KMS-11 (cell line): ENCODE measurements at regions not wholly inside any gene's neighbourhood (a gene's known extent, or its start where the extent isn't known, plus 50 kb on each side); places are given as distances from the start of the nearest gene placed in this dataset.

Experiments
- H2AFZ ChIP-seq: fragments of 200-600 bp; sonication (generic); 2 replicates; pipeline ENCODE4 v1.6.1; 2016; ENCODE audit warnings: antibody characterized with exemption, mixed run types, low read depth
- H3K27ac ChIP-seq: fragments of 200-600 bp; sonication (generic); 2 replicates; pipeline ENCODE4 v1.6.1; 2016; ENCODE audit warnings: mild to moderate bottlenecking, mixed run types
- H3K27me3 ChIP-seq: fragments of 200-600 bp; sonication (generic); 2 replicates; pipeline ENCODE4 v1.6.1; 2017; ENCODE audit warnings: mild to moderate bottlenecking, low read depth, mixed run types, moderate library complexity; ENCODE audit not compliant: insufficient read depth
- H3K36me3 ChIP-seq: fragments of 200-600 bp; sonication (generic); 2 replicates; pipeline ENCODE4 v1.6.1; 2017; ENCODE audit warnings: mild to moderate bottlenecking, mixed run types; ENCODE audit not compliant: insufficient read depth
- H3K4me1 ChIP-seq: fragments of 200-600 bp; sonication (generic); 2 replicates; pipeline ENCODE4 v1.6.1; 2016; ENCODE audit warnings: mild to moderate bottlenecking, low read depth, mixed run types; ENCODE audit not compliant: poor library complexity, severe bottlenecking
- H3K4me2 ChIP-seq: fragments of 200-600 bp; sonication (generic); 2 replicates; pipeline ENCODE4 v1.7.0; 2016; ENCODE audit warnings: mild to moderate bottlenecking, mixed run types
- H3K4me3 ChIP-seq: fragments of 200-600 bp; sonication (generic); IDR thresholded peaks from 2 replicates; pipeline ENCODE4 v1.6.1; 2017; ENCODE audit warnings: low read depth, low read length, mixed read lengths; ENCODE audit not compliant: insufficient read depth
- H3K79me2 ChIP-seq: fragments of 200-600 bp; sonication (generic); 2 replicates; pipeline ENCODE4 v1.6.1; 2016; ENCODE audit warnings: low read depth, mixed run types; ENCODE audit not compliant: insufficient read depth
- H3K9ac ChIP-seq: fragments of 200-600 bp; sonication (generic); 2 replicates; pipeline ENCODE4 v1.6.1; 2016; ENCODE audit warnings: mild to moderate bottlenecking, mixed run types
- H4K20me1 ChIP-seq: fragments of 200-600 bp; sonication (generic); 2 replicates; pipeline ENCODE4 v1.6.1; 2016; ENCODE audit warnings: mild to moderate bottlenecking, mixed run types; ENCODE audit not compliant: insufficient read depth
- TF ChIP-seq, protein P1 (sequence below): fragments of 200-600 bp; sonication (generic); conservative IDR thresholded peaks from 2 replicates; pipeline ENCODE4 v1.6.1; 2017; ENCODE audit warnings: low read depth, mild to moderate bottlenecking, antibody characterized with exemption, low read length, moderate library complexity, mixed read lengths

DNA sequence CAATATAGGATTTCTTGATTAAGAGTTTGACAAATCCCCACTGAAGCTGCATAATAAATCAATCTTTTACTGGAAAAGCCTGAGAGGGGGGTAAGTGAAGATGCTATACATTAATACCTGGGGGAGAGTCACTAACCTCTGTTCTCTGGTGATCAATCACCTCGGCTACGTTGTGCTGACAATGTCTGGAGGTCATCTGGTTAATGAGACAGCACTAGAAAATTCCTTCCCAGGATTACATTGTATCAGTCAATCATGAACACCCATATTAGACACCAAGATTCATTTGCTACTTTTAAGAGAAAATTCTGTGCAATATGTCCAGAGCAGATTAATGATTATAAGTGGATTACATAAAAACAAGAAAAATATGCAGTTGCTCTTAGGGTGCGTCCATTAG is 408.3 kb downstream of the PDHA2 start:
- Histone ChIP-seq H3K9ac (no peak overlapping the region), H3K27ac (no peak overlapping the region), H3K4me1 (no peaks in the 10 kb centered on the region), H2AFZ (no peak overlapping the region), H3K36me3 (no peaks in the 10 kb centered on the region), H4K20me1 (no peaks in the 10 kb centered on the region), H3K4me3 (no peak overlapping the region), H3K27me3 (no peaks in the 10 kb centered on the region), H3K79me2 (no peaks in the 10 kb centered on the region), H3K4me2 (no peak overlapping the region)
- TF ChIP-seq, protein P1, sequence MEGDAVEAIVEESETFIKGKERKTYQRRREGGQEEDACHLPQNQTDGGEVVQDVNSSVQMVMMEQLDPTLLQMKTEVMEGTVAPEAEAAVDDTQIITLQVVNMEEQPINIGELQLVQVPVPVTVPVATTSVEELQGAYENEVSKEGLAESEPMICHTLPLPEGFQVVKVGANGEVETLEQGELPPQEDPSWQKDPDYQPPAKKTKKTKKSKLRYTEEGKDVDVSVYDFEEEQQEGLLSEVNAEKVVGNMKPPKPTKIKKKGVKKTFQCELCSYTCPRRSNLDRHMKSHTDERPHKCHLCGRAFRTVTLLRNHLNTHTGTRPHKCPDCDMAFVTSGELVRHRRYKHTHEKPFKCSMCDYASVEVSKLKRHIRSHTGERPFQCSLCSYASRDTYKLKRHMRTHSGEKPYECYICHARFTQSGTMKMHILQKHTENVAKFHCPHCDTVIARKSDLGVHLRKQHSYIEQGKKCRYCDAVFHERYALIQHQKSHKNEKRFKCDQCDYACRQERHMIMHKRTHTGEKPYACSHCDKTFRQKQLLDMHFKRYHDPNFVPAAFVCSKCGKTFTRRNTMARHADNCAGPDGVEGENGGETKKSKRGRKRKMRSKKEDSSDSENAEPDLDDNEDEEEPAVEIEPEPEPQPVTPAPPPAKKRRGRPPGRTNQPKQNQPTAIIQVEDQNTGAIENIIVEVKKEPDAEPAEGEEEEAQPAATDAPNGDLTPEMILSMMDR: no peak

DNA sequence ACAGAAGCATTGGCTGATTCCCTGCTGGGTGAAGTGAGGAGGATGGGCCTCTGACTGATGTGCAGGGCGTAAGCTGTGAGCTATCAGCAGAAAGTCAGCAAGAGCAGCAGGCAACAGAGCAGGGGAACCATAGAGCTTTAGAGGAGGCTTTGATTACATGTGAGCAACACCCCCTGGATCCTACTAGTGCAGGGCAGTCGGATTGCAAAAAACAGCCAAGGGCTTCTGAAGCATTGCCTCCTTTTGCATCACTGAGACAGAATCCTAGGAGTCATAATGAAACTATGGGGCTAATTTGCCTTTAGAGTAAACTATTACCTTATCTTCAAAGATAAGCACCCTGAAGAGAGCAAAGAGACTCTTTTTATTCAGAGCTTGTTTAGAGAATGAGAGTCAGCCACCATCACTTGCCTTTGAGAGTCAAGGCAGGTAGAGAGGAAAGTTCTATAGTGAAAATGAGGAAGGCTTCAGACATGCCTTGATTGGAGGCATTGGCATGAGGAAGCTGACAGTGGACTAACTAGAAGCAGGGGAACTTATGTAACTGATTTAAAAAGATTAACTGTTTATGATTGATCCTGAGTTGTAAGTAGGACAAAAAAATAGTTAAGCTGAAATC is 420.3 kb downstream of the PDHA2 start:
- H2AFZ ChIP-seq: no peak overlapping the region
- no peaks in the 10 kb centered on the region for H3K79me2 ChIP-seq
- H3K4me1 ChIP-seq: no peaks in the 10 kb centered on the region
- H3K9ac ChIP-seq: no peak overlapping the region
- H3K27ac ChIP-seq: no peak overlapping the region
- TF ChIP-seq, protein P1: no peak
- H4K20me1 ChIP-seq: no peaks in the 10 kb centered on the region
- H3K27me3 ChIP-seq: no peaks in the 10 kb centered on the region
- no peaks in the 10 kb centered on the region for H3K36me3 ChIP-seq
- H3K4me3 ChIP-seq: no peak overlapping the region
- H3K4me2 ChIP-seq: no peak overlapping the region

DNA sequence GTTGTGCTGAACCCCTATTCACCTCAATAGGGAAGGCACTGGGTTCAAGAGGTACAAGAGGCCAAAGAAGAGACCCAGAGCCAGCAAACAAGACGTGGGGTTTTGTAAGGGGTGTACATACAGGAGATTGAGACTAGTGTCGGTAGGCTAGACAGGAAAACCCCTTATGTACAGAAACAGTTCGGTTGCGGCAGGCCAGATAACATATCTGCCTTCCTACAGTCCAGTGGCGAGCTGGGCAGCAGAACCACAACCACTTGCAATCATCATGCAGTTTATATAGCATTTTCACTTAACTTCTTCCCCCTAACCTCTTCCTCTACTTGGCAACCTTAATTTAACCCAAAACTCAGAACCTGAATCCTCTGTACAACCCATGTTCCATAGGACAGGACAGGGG is 422.2 kb downstream of the PDHA2 start:
- H3K4me1 ChIP-seq: no peaks in the 10 kb centered on the region
- H3K27me3 ChIP-seq: no peaks in the 10 kb centered on the region
- TF ChIP-seq, protein P1: no peak
- no peak overlapping the region for H2AFZ ChIP-seq
- no peak overlapping the region for H3K4me3 ChIP-seq
- H4K20me1 ChIP-seq: no peaks in the 10 kb centered on the region
- H3K36me3 ChIP-seq: no peaks in the 10 kb centered on the region
- no peak overlapping the region for H3K4me2 ChIP-seq
- no peak overlapping the region for H3K27ac ChIP-seq
- H3K9ac ChIP-seq: no peak overlapping the region
- H3K79me2 ChIP-seq: no peaks in the 10 kb centered on the region

DNA sequence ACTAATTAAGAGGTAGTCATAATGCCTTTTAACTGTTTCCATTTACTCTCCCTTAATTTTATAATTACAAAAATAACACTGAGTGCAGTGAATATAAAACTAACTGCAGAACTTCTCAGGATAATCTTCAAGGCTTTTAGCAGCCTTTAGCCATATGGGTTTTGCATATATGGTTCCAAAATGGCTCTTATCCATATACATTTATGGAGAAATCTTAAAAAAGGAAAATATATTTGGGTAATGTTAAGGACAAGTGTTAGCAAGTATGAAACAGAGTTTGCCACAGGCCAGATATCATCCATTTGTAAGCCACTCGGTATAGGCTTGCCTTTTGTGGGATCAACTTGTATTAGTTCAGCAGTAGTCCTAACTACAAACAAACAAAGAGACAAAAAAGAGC is 423.4 kb downstream of the PDHA2 start:
- TF ChIP-seq, protein P1: no peak
- H3K4me3 ChIP-seq: no peak overlapping the region
- H2AFZ ChIP-seq: no peak overlapping the region
- H3K4me1 ChIP-seq: no peaks in the 10 kb centered on the region
- no peaks in the 10 kb centered on the region for H3K36me3 ChIP-seq
- H3K27ac ChIP-seq: no peak overlapping the region
- H3K27me3 ChIP-seq: no peaks in the 10 kb centered on the region
- no peak overlapping the region for H3K4me2 ChIP-seq
- no peaks in the 10 kb centered on the region for H4K20me1 ChIP-seq
- no peaks in the 10 kb centered on the region for H3K79me2 ChIP-seq
- no peak overlapping the region for H3K9ac ChIP-seq
